Peyer's patch (tissue), 4 donors: ENCODE measurements at regions not wholly inside any gene's neighbourhood (a gene's known extent, or its start where the extent isn't known, plus 50 kb on each side); places are given as distances from the start of the nearest gene placed in this dataset.

Experiments
- CTCF ChIP-seq, 6 experiments: fragments of 450-650 bp in 4 of 6; fragments of 200-600 bp in 2 of 6; sonication (generic) in 1 of 6; IDR thresholded peaks; one replicate each; pipeline ENCODE4 v1.5.1; 2017 to 2019; ENCODE audit warnings: antibody characterized with exemption in 6 of 6, mild to moderate bottlenecking in 3 of 6, moderate library complexity in 1 of 6
- POLR2A ChIP-seq, 2 donors: fragments of 450-650 bp; IDR thresholded peaks; one replicate each; pipeline ENCODE4 v1.5.1; 2017; ENCODE audit warnings: antibody characterized with exemption in 2 of 2, mild to moderate bottlenecking in 2 of 2, moderate library complexity in 2 of 2

DNA sequence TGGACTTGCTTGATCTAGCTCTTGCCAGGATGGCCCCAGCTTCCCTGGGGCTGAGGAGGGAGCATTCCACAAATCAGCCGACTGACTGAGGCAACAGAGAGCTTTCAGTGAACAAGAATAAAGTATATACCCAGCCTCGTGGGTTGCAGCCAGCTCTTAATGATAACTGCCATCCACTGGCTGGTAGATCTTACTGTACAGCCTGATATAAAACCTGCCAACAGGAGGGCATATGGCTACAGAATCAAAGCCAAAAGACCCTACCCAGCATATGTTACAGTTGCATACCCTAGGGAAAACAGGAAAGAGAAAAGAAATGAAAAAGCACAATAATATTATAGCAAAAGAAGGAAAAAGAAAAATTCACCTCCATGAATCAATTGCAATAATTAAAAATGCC is 775.9 kb upstream of the KIF2B start:
- TF ChIP-seq CTCF (IDR thresholded peaks at IDR 0.05) (no peak), POLR2A (IDR thresholded peaks at IDR 0.05) (no peak)
